Activated CD4-positive, alpha-beta T cell treated with anti-CD3 and anti-CD28 coated beads, Interleukin-2, Interleukin-4, amounts not matched to agents 100 ng/mL and 50 ng/mL, durations not matched to agents 16 hours and 8 hours (primary cell): ENCODE measurements at regions not wholly inside any gene's neighbourhood (a gene's known extent, or its start where the extent isn't known, plus 50 kb on each side); places are given as distances from the start of the nearest gene placed in this dataset.

ENCODE experiments used
- DNase-seq: peaks from one replicate; pipeline ENCODE4 v3.0.0-alpha.2; 2020; ENCODE audit warnings: low spot score

- no peak for DNase-seq
These were observed 250.3 kb downstream of the TOMM20 start for GRCh38 chr1:234878288-234878687.

- no peak for DNase-seq
These were observed 250.9 kb downstream of the TOMM20 start for GRCh38 chr1:234877761-234878160.

- peak; percentile 51 for DNase-seq
These were observed 252.4 kb downstream of the TOMM20 start for GRCh38 chr1:234875953-234876855.

GRCh38 chr1:234875328-234875952, 253.2 kb downstream of the TOMM20 start:
- DNase-seq = no peak

- DNase-seq = no peak
These were observed 254.0 kb downstream of the TOMM20 start for GRCh38 chr1:234874291-234875288.

- DNase-seq = no peak
These were observed 256.8 kb downstream of the TOMM20 start for GRCh38 chr1:234871710-234872271.

GRCh38 chr1:234871039-234871709, 257.5 kb downstream of the TOMM20 start:
- no peak for DNase-seq

- DNase-seq = no peak
These were observed 258.3 kb downstream of the TOMM20 start for GRCh38 chr1:234870020-234870981.

GRCh38 chr1:234869182-234870019, 259.2 kb downstream of the TOMM20 start:
- no peak for DNase-seq

GRCh38 chr1:234868296-234869147, 258.5 kb upstream of the IRF2BP2 start:
- DNase-seq = no peak

- DNase-seq = no peak
These were observed 256.3 kb upstream of the IRF2BP2 start for GRCh38 chr1:234866007-234866866.

- DNase-seq = no peak
These were observed 255.4 kb upstream of the IRF2BP2 start for GRCh38 chr1:234865171-234866006.

GRCh38 chr1:234864116-234864515, 254.1 kb upstream of the IRF2BP2 start:
- no peak for DNase-seq

GRCh38 chr1:234863551-234863971, 253.6 kb upstream of the IRF2BP2 start:
- DNase-seq = no peak

GRCh38 chr1:234862944-234863515, 253.1 kb upstream of the IRF2BP2 start:
- DNase-seq = no peak
